HG03460 (cell line): ENCODE measurements at regions not wholly inside any gene's neighbourhood (a gene's known extent, or its start where the extent isn't known, plus 50 kb on each side); places are given as distances from the start of the nearest gene placed in this dataset.

Experiments used
- ATAC-seq: cut with Tn5 transposase; IDR thresholded peaks from one replicate; pipeline ENCODE4 v1.9.1; 2021; ENCODE audit not compliant: unreplicated experiment

- ATAC-seq: no peak
Measured at GRCh38 chr1:56395776-56396175, 183.6 kb downstream of the PLPP3 start.

- no peak for ATAC-seq
Measured at GRCh38 chr1:56394298-56394697, 185.1 kb downstream of the PLPP3 start.

- ATAC-seq: no peak
Measured at GRCh38 chr1:56390934-56391731, 188.2 kb downstream of the PLPP3 start.

- ATAC-seq: no peak
Measured at GRCh38 chr1:56390232-56390867, 189.0 kb downstream of the PLPP3 start.

- no peak for ATAC-seq
Measured at GRCh38 chr1:56389813-56390212, 189.6 kb downstream of the PLPP3 start.

GRCh38 chr1:56387071-56387740 lies 192.2 kb downstream of the PLPP3 start:
- no peak for ATAC-seq

- no peak for ATAC-seq
Measured at GRCh38 chr1:56385314-56385713, 194.0 kb downstream of the PLPP3 start.

GRCh38 chr1:56382929-56383328 lies 196.4 kb downstream of the PLPP3 start:
- ATAC-seq: no peak

GRCh38 chr1:56380531-56380930 lies 198.8 kb downstream of the PLPP3 start:
- ATAC-seq: no peak

- ATAC-seq: no peak
Measured at GRCh38 chr1:56378341-56379070, 200.9 kb downstream of the PLPP3 start.

GRCh38 chr1:56377431-56377830 lies 201.9 kb downstream of the PLPP3 start:
- ATAC-seq: no peak

- no peak for ATAC-seq
Measured at GRCh38 chr1:56376188-56376984, 203.0 kb downstream of the PLPP3 start.

- no peak for ATAC-seq
Measured at GRCh38 chr1:56375326-56375804, 204.0 kb downstream of the PLPP3 start.

- ATAC-seq: no peak
Measured at GRCh38 chr1:56374026-56374974, 205.1 kb downstream of the PLPP3 start.

GRCh38 chr1:56370513-56370912 lies 208.8 kb downstream of the PLPP3 start:
- no peak for ATAC-seq

- no peak for ATAC-seq
Measured at GRCh38 chr1:56363007-56363770, 216.2 kb downstream of the PLPP3 start.

- ATAC-seq: no peak
Measured at GRCh38 chr1:56360021-56360420, 219.3 kb downstream of the PLPP3 start.

GRCh38 chr1:56359056-56359455 lies 220.3 kb downstream of the PLPP3 start:
- no peak for ATAC-seq
